Urothelium cell line (cell line): ENCODE measurements at regions not wholly inside any gene's neighbourhood (a gene's known extent, or its start where the extent isn't known, plus 50 kb on each side); places are given as distances from the start of the nearest gene placed in this dataset.

Source experiments
- DNase-seq: peaks from one replicate; pipeline ENCODE4 v3.0.0; 2011; ENCODE audit warnings: low spot score, mixed read lengths
- FAIRE-seq: peaks from 2 replicates; lab custom pipeline; 2011; peaks lifted over from hg19 to GRCh38; lab: Jason Lieb, UNC

DNA sequence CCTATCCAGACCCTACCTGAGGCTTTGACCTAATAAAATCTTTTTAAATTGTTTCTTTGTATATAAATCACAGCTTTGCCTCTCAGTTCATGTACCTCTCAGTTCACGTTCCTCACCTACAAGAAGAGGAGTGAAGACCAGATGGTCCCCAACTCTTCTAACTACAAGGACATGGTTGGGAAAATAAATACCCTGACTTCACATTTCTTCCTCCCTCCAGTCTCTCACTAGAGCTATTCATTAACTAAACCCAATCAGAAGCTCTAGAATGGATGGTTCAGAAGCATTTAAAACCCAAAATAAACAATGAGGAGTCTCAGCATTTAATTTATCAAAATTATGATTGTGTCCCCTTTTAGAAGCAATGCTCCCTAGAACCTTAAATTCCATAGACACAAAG, 97.3 kb upstream of the AGTR1 start:
- DNase-seq (no peak), FAIRE-seq (no peak)

DNA sequence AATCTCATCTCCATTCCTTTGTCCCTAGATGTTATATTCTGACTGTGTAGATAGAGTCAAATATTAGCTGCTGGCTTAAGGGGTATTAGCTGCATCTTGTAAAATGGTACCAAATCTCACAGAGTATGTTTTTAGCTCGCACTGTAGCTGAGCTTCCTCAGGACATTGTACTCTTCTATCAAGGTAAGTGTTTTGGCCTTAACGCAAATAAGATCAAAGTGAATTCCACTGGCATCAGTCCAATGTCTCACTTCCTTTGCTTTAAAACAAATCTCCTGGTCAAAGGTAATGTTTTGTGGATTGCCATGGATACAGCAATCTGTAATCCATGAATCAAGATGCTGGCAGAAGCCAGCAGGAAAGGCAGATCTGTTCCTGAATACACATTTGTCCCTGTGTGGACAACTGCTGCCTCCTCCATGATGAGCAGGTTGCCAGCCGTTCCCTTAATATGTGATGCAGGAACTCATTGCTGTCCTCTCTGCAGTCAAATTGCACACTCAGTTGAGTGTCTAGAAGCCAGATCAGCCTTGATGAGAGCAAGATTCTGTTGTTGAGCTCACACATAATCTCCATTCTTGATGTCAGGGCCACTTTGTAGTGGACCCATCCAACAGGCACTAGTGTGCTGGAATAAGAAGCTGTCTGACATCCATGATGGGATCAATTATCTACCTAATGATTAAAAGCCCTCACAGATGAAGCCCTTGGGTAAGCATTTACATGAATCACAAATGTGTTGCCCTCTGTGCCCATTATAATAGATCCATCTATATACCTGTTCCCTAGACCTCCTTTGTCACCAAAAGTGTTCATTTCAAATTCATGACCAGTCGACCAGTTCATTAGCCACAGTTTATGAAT, 96.6 kb upstream of the AGTR1 start:
- FAIRE-seq (no peak), DNase-seq (no peak)

DNA sequence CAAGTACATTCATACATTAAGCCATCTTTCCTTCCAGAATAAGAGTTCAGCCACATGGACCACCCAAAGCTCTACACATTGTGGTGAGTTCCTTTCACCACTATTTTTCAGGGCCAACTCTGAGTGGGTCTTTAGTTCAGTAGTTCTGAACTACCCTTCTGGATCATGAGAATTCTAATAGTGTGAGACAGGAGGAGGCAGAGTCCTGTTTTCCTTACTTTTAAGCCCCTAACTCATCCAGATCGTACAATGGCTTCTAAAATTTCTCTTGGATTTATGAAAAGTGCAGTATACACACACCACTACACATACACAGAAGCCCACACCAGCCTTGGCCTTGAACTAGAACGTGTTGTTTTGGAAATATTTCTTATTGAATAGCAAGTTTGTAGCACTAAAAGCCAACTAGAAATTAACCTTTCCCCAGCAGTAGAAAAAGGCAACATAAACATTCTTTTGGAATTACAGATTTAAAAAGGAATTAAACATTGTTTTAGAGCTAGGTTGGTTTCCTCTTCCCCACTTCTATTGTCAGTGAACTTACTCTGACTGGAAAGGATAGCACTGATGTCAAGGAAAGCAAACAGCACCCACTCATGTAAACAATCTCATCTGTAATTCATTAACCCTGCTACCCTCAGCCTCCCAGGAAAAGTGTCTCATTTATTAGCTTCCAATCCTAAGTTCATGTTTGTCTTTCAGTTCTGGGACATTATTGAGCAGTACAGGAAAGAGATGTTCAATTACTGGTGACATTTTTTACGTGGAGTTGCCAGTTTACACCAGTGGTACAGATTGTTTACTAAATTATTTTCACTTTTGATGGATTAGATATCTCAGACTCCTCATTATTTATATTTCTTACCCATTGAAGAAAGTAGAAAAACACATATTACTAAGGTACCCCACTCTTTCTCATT, 95.7 kb upstream of the AGTR1 start:
- FAIRE-seq (no peak), DNase-seq (no peak)

DNA sequence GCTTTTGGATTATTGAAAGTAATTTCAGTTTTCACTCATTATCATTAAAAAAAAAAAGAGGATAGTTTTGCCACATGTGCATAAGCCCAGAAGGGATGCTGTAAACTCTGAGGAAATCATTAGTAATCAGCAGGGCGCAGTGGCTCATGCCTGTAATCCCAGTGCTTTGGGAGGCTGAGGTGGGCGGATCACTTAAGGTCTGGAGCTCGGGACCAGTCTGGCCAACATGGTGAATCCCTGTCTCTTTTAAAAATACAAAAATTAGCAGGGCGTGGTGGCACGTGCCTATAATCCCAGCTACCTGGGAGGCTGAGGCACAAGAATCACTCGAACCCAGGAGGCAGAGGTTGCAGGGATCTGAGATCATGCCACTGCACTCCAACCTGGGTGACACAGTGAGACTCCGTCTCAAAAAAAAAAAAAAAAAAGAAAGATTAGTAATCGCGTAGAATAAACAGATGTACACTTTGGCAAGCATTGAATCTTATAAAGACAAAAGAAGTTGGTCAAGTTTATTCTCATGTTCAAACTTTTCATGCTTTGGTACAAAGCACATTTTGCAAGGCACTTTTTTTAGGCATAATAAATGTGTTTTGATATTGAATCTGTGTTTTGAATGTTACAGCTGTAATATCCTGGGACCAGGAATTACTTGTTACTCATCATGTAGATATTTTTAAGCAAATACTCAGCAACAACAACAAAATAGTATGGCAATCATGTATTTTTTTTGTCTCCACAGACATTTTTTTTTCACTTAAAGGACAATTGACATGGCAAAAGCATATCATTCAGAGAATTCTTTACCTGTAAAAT, 93.2 kb upstream of the AGTR1 start:
- no peak for DNase-seq
- no peak for FAIRE-seq

DNA sequence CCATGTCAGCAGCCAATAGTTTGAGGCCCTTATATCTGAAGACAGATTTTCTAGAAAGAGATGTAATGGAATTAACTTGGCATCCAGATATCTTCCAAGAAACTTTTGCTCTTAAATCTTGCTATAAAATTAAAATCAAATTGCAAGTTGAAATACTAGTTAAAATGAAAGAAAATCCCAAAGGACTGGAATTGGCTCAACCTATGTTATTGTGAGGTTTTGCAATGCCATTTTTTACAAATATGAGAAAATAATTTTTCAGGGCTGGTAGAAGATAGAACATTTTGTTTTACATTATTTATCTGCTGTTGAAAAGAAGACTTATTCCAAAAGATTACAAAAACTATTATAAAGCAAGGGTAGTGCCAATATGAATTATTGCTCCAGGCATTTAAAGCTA, 92.2 kb upstream of the AGTR1 start:
- FAIRE-seq (no peak), DNase-seq (no peak)

DNA sequence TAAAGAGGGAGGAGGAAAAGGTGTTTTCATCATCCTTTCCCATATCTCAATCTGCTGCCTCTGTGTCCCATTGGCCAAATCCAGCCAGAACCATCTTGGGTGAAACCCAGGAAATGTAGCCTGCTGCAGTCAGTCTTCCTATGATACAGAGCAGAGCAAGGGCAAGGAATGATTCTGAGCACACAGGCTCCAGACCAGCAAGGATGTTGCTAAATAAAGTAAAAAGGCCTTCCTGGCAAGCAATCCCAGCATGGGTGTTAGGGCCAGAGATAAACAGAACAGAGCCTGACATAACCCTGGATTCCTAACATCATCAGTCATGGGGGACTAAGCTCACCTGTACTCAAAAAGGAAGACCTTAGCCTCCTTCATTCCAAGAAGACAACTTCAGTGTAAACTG, 90.7 kb upstream of the AGTR1 start:
- no peak for FAIRE-seq
- DNase-seq, result no peak

DNA sequence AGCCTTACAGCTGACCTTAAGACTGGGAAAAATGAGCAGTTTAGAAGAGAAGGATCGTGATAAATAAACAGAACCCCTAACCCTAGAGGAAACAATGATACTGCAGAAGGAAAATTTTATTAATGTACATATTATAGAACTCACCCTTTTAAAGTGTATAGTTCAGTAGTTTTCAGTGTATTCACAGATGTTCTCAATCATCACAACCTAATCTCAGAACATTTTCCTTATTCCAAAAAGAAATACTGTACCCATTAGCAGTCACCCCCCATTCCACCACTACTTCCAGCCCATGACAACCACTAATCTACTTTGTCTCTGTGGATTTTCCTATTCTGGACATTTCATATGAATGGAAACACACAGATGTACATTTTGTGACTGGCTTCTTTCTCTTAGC, 90.2 kb upstream of the AGTR1 start:
- FAIRE-seq (no peak), DNase-seq (no peak)

DNA sequence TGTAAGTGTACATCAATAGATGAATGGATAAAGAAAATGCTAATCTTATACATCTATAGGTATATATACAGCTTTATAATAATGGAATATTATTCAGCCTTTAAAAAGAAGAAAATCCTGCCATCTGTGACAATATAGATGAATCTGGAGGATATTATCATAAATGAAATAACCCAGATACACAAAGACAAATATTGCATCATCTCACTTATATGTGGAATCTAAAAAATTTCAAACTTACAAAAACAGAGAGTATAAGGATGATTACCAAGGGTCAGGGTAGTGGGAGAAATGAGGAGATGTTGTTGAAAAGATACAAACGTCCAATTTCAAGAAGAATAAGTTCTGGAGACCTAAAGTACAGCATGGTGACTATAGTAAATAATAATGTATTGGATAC, 85.4 kb upstream of the AGTR1 start:
- no peak for DNase-seq
- FAIRE-seq, result no peak

DNA sequence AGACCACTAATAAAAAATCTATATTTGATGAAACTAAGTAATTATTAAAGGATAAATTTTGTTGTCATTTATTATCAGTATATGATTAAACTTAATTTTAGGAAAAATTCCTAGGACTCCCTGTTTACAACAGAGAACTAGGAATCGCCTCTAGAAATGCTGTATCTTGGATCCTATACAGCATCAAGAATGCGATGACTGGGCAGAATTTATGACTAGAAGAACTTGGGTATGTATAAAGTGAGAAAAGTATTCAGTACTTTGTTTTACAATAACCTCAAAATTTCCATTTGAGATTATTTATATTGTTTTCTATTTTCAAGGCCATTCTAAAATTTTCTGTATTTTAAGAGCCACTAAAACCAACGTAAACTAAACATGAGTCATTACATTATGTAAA, 82.3 kb upstream of the AGTR1 start:
- FAIRE-seq (no peak), DNase-seq (no peak)

DNA sequence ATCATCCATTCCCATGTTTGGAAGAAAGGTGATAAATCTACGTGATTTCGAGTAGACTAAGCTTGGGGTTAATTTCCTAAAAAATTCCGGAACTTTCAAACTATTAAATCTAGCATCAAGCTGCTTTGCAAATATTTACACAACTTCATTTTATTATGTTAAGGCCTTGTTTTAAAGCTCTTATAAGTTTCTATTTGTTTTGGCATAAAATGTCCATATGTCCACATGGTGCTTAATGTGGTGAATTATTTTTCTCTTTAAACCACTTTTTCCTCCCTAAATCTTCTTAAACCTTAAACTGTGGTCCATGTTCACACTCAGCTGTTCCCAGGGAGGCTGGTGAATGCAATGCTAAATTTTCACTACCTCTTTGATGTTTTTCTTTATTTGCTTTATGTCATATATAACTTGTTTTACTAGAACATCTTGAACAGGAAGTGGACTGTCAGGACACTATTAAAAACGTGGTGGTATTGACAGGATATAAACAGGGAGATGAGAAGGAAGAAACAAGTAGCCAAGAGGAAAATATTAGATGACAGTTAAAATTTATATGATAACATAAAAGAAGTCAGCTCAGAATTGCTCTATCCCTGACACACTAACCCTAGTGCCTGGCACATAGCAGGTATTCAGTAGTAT, 72.5 kb upstream of the AGTR1 start:
- FAIRE-seq (no peak), DNase-seq (no peak)

DNA sequence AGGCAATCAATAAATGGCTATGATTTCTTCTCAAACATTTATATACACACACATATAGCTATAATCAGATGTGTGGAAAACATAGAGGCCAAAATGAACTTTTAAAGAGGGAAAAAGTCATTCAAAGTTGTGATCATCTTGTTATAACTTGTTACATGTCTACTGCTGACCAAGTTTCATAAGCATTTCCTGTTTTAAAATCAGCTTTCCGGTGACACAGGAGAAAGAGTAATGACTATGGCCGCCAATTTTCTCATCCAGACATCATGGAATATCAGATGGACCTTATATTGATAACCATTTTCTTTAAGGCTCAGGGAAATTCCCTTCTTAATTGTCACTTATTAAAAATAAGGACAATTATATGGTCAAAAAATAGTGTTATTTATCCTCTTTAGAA, 71.7 kb upstream of the AGTR1 start:
- FAIRE-seq (no peak), DNase-seq (no peak)

DNA sequence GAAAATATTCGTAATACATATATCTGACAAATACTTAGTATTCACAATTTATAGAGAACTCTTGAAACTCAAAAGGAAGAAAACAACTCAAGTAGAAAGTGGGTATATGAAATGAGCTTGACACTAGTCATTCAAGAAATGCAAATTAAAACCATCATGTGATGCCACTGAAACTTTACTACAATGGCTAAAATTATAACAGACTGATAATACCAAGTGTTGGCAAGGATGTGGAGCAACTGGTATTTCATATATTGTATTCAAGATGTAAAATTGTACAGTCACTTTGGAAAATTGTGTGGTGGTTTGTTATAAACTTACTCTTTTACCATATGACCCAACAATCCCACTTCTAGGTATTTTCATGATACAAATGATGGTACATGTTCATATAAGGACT, 68.7 kb upstream of the AGTR1 start:
- FAIRE-seq (no peak), DNase-seq (no peak)

DNA sequence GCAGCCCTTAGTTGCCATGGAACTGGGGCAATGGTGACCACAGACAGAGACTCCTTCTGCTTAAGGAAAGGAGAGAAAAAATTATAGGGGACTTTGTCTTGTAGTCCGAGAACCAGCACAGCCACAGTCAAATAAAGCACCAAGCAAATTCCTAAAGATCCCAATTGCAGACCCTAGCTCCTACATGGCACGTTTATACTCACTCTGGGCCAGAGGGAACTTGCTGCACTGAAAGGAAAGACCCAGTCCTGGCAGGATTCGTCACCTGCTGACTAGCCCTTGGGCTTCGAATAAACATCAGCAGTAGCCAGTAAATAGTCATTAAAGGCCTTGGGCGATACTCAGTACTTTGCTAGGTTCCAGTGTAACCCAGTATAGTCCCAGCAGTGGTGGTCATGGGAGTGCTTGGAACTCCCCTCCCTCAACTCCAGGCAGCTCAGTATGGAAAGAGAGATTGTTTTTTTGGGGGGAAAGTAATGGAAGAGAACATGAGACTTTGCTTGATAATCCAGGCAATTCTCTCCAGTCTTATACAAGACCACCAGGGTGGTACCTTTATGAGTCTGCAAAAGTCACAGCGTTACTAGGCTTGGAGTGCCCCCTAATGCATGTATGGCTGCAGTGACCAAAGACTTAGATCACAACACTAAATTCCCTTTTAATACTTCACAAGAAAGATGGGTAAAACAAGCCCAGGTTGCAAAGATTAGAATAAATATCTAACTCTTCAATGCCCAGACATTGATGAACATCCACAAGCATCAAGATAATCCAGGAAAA, 66.4 kb upstream of the AGTR1 start:
- no peak for FAIRE-seq
- DNase-seq, result no peak

DNA sequence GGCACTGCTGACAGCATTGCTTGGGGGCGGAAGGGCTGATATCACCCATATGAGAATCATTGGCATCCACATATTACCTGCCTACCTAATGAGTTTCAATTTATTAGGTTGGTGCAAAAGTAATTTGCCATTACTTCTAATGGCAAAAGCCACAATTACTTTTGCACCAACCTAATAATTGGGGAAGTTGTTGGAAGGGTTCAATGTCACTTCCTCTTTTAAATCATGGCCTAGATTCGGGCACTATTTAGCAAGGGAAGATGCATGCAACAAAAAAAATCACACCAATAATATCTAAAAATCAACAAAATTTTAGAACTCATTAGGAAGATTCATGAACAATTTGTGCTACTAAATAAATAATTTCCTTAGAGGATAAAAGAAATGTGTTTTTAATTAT, 56.0 kb upstream of the AGTR1 start:
- DNase-seq (no peak), FAIRE-seq (no peak)

DNA sequence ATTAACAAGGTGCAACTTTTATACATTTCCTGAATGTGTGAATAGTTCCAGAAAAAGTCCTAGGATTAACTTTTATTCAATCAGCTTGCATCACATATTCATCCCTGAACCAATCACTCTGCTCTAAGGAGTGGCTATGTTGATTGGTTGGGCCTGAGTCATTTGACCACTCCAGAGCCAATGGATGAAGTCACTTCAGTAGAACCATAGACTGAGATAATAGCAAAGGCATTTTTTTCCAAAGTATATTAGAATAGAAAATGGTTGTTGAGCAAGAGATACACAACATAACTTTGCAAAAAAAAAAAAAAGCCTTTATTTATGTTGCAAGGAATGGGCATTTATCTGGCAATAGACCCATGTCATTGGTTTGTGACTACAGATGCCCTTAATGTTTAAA, 55.5 kb upstream of the AGTR1 start:
- FAIRE-seq (no peak), DNase-seq (no peak)

DNA sequence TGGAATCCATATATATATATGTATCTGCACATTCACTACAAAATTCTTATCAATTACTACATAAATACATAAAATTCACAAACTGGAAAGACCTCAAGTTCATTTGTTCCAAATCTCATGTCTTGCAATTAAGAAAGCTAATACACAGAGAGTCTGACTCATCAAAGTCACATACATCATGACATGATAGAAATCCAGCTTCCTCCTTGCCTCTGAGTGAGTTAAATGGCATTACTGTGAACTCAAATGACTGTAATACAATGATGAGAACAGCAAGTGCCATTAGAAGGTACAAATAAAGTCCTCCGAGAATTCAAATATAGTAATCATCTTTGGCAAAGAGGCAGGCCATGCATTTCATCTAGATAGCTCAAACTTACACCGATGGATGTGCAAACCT, 55.1 kb upstream of the AGTR1 start:
- DNase-seq (no peak), FAIRE-seq (no peak)

DNA sequence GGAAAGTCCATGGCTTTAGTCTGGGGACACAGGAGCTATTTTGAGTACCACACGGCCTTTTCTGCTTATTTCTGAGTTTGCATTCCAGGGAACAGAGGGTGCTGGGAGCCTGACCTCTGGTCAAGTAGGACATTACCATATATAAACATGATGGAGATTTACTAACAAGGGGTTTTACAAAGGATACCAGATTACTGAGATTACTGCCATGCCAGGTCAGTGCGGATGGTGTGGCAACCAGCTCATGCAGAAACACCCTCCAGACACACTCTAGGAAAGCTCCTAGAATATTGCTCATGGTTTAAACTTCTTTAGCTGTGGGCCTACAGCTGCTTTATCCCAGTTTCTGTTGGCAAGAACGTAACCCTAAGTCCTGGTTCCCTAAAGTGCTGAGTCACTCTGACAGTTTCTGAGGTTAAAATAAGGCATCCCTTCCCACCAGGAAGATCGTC, 54.3 kb upstream of the AGTR1 start:
- FAIRE-seq, result no peak
- no peak for DNase-seq

DNA sequence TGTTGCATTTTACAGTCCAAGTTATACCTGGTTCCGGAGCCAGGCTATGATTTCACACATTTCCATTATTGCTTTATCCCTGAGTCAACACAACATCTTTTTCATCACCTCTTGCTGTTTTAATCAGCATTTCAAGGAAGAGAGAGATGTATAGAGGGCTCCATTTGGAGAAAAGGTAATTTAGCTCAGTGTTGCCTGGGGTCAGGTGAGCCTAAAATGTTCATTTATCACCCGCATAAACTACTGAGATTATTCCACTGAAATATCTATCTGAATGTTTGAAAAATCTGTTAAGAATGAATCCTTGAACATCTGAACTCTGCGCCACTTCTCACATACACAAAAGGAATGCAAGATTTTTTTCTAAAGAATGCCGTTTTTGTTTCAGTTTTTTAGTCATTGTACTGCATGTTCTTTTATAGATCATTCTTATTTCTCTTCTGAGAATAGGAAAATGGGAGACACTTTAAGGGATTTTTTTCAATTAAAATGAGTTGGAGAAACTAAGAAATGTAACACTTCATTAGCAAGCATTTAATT, 51.5 kb upstream of the AGTR1 start:
- FAIRE-seq (no peak), DNase-seq (no peak)
